B cell (primary cell): ENCODE measurements at regions not wholly inside any gene's neighbourhood (a gene's known extent, or its start where the extent isn't known, plus 50 kb on each side); places are given as distances from the start of the nearest gene placed in this dataset.

Source experiments
- ATAC-seq: fragments of 200-7000 bp; cut with Tn5 transposase; one replicate; pipeline ENCODE4 v1.10.0; 2021; ENCODE audit warnings: low read depth, mild to moderate bottlenecking, moderate number of reproducible peaks, moderate library complexity
- CTCF ChIA-PET: fragments of 350-600 bp; sonication (Branson Sonifier 250); formaldehyde crosslinking; loops from one replicate; lab custom pipeline; 2021; ENCODE audit warnings: antibody characterized with exemption, inconsistent platforms; lab: Charles Lee
- POLR2A ChIA-PET: fragments of 350-600 bp; sonication (Branson Sonifier 250); formaldehyde crosslinking; loops from one replicate; lab custom pipeline; 2021; ENCODE audit warnings: antibody characterized with exemption; lab: Charles Lee
- DNase-seq: peaks from one replicate; pipeline ENCODE4 v3.0.0; 2013
- H2AFZ ChIP-seq: 2 replicates; pipeline ENCODE4 v1.6.1; 2012; ENCODE audit warnings: mild to moderate bottlenecking, low read depth, low read length; ENCODE audit not compliant: insufficient read depth, poor library complexity, severe bottlenecking
- H3K27ac ChIP-seq, 2 donors: 1 replicate in 1 of 2; 2 replicates in 1 of 2; pipeline ENCODE4 v1.5.1; 2012 to 2013; ENCODE audit warnings: low read length in 2 of 2, mild to moderate bottlenecking in 2 of 2, moderate library complexity in 1 of 2
- H3K27me3 ChIP-seq, 4 experiments: fragments of 200-600 bp in 1 of 4; sonication (generic) in 1 of 4; replicated peaks in 1 of 4; 1 replicate in 2 of 4; 2 replicates in 2 of 4; pipeline versions ENCODE4 v1.6.1 to v1.7.0; 2013 to 2016; ENCODE audit warnings: low read length in 3 of 4, mild to moderate bottlenecking in 2 of 4, mixed read lengths in 1 of 4, moderate library complexity in 1 of 4; ENCODE audit not compliant: insufficient read depth in 4 of 4, control insufficient read depth in 3 of 4; ENCODE audit errors: control extremely low read depth in 1 of 4
- H3K36me3 ChIP-seq, 2 experiments: replicated peaks in 1 of 2; 1 replicate in 1 of 2; 2 replicates in 1 of 2; pipeline versions ENCODE4 v1.6.1 to v1.7.1; 2013; ENCODE audit warnings: low read length in 1 of 2; ENCODE audit not compliant: insufficient read depth in 2 of 2, control insufficient read depth in 1 of 2; ENCODE audit errors: control extremely low read depth in 1 of 2, extremely low read depth in 1 of 2
- H3K4me1 ChIP-seq, 2 donors: fragments of 200-600 bp in 1 of 2; sonication (generic) in 1 of 2; 1 replicate in 1 of 2; 2 replicates in 1 of 2; pipeline versions ENCODE4 v1.5.1 to v1.6.1; 2013 to 2017; ENCODE audit warnings: low read length in 2 of 2; ENCODE audit not compliant: control insufficient read depth in 2 of 2, insufficient read depth in 2 of 2
- H3K4me2 ChIP-seq: replicated peaks from 2 replicates; pipeline ENCODE3; 2012; ENCODE audit warnings: mild to moderate bottlenecking, low read depth, low read length; ENCODE audit not compliant: poor library complexity, severe bottlenecking
- H3K4me3 ChIP-seq, 5 experiments: fragments of 200-600 bp in 1 of 5; sonication (generic) in 1 of 5; 1 replicate in 3 of 5; 2 replicates in 2 of 5; pipeline versions ENCODE4 v1.5.1 to v1.7.0; 2011 to 2016; ENCODE audit warnings: low read length in 4 of 5, mild to moderate bottlenecking in 4 of 5, low read depth in 2 of 5, control low read depth in 1 of 5, moderate library complexity in 1 of 5; ENCODE audit not compliant: insufficient read depth in 1 of 5; ENCODE audit errors: control extremely low read depth in 1 of 5, extremely low read depth in 1 of 5
- H3K79me2 ChIP-seq: fragments of 200-600 bp; sonication (generic); one replicate; pipeline ENCODE4 v1.6.0; 2016; ENCODE audit warnings: low read length; ENCODE audit not compliant: control insufficient read depth, insufficient read depth
- H3K9ac ChIP-seq: fragments of 200-600 bp; sonication (generic); 2 replicates; pipeline ENCODE4 v1.6.1; 2017; ENCODE audit warnings: mild to moderate bottlenecking, low read length, moderate library complexity
- H3K9me3 ChIP-seq, 3 donors: one replicate each; pipeline versions ENCODE4 v1.6.1 to v1.7.1; 2013; ENCODE audit warnings: low read length in 2 of 3; ENCODE audit not compliant: control insufficient read depth in 2 of 3, insufficient read depth in 1 of 3; ENCODE audit errors: control extremely low read depth in 1 of 3
- H4K20me1 ChIP-seq: 2 replicates; pipeline ENCODE4 v1.6.0; 2012; ENCODE audit warnings: mild to moderate bottlenecking, low read length; ENCODE audit not compliant: insufficient read depth, control insufficient read depth, poor library complexity, severe bottlenecking
- H3K27ac Mint-ChIP-seq: one replicate; pipeline ENCODE4 v1.8.0; 2021; ENCODE audit warnings: mixed read lengths
- H3K27me3 Mint-ChIP-seq: one replicate; pipeline ENCODE4 v1.8.0; 2021; ENCODE audit warnings: mixed read lengths
- H3K4me1 Mint-ChIP-seq: one replicate; pipeline ENCODE4 v1.8.0; 2021; ENCODE audit warnings: mixed read lengths
- H3K4me3 Mint-ChIP-seq: one replicate; pipeline ENCODE4 v1.8.0; 2021; ENCODE audit warnings: mixed read lengths
- H3K9me3 Mint-ChIP-seq: one replicate; pipeline ENCODE4 v1.8.0; 2022; ENCODE audit warnings: mixed read lengths; ENCODE audit not compliant: insufficient read depth
- CTCF ChIP-seq: fragments of 200-600 bp; IDR thresholded peaks from one replicate; pipeline ENCODE4 v1.8.0; 2022; ENCODE audit warnings: antibody characterized with exemption, mild to moderate bottlenecking
- EZH2 ChIP-seq: IDR thresholded peaks from 2 replicates; pipeline ENCODE4 v1.6.1; 2012; ENCODE audit warnings: borderline replicate concordance, low read depth, mild to moderate bottlenecking, moderate library complexity, low read length; ENCODE audit not compliant: insufficient read depth, poor library complexity, severe bottlenecking
- WGBS: methylation state at CpG from one replicate; pipeline ENCODE4 v1.1.5; 2013; ENCODE audit warnings: missing lambda C conversion rate; ENCODE audit not compliant: insufficient coverage; 5-methylcytosine and 5-hydroxymethylcytosine counted together
- intact Hi-C: fragments of 100-400 bp; cut with micrococcal nuclease; formaldehyde crosslinking; loops from one replicate; pipeline ENCODE4 v1.10.0; 2022

GRCh38 chr9:115923903-115924668 lies 229.5 kb upstream of the PAPPA start:
- H3K27ac Mint-ChIP-seq, result no peak overlapping the region
- intact Hi-C loops, result no loop called here
- 100% methylated on average over 2 of the region's 5 CpGs for WGBS
- Histone ChIP-seq H3K9ac (no peak overlapping the region), H3K27ac (no peak overlapping the region), H3K4me3 (no peak overlapping the region), H4K20me1 (no peaks in the 10 kb centered on the region), H3K4me2 (no peak overlapping the region), H3K27me3 (no peaks in the 10 kb centered on the region), H3K9me3 (peaks cover 0 to 4% (median 0%) of the 10 kb centered on the region in 3 donors), H3K79me2 (no peaks in the 10 kb centered on the region), H3K4me1 (no peaks in the 10 kb centered on the region), H2AFZ (no peak overlapping the region), H3K36me3 (no peaks in the 10 kb centered on the region)
- no peak overlapping the region for H3K4me3 Mint-ChIP-seq
- POLR2A ChIA-PET, result no interaction called here
- no peak for ATAC-seq
- no peaks in the 10 kb centered on the region for H3K27me3 Mint-ChIP-seq
- H3K4me1 Mint-ChIP-seq, result no peaks in the 10 kb centered on the region
- DNase-seq, result no peak
- CTCF ChIA-PET, result no interaction called here
- peaks cover 3% of the 10 kb centered on the region for H3K9me3 Mint-ChIP-seq
- TF ChIP-seq CTCF (no peak), EZH2 (no peak)

- H3K27ac ChIP-seq, result no peak overlapping the region
- Mint-ChIP-seq H3K27me3 (no peaks in the 10 kb centered on the region), H3K4me1 (no peaks in the 10 kb centered on the region), H3K27ac (no peak overlapping the region), H3K4me3 (no peak overlapping the region), H3K9me3 (peaks cover 3% of the 10 kb centered on the region)
- intact Hi-C loops, result no loop called here
- DNase-seq, result no peak
- ChIA-PET POLR2A (no interaction called here), CTCF (no interaction called here)
- TF ChIP-seq EZH2 (no peak), CTCF (no peak)
- H3K4me3 ChIP-seq, result no peak overlapping the region
- H3K79me2 ChIP-seq, result no peaks in the 10 kb centered on the region
- H3K36me3 ChIP-seq, result no peaks in the 10 kb centered on the region
- no peak overlapping the region for H3K9ac ChIP-seq
- H2AFZ ChIP-seq, result no peak overlapping the region
- H3K27me3 ChIP-seq, result no peaks in the 10 kb centered on the region
- no peak for ATAC-seq
- no peak overlapping the region for H3K4me2 ChIP-seq
- no peaks in the 10 kb centered on the region for H4K20me1 ChIP-seq
- H3K9me3 ChIP-seq, result peaks cover 0 to 7% (median 0%) of the 10 kb centered on the region in 3 donors
- H3K4me1 ChIP-seq, result no peaks in the 10 kb centered on the region
Observed at GRCh38 chr9:115924669-115924987, 229.0 kb upstream of the PAPPA start.
